ENCODE measurements at regions not wholly inside any gene's neighbourhood (a gene's known extent, or its start where the extent isn't known, plus 50 kb on each side); places are given as distances from the start of the nearest gene placed in this dataset.

GRCh38 chr13:88153353-88153752, 482.2 kb downstream of the SLITRK5 start:
- TF ChIP-seq EZH2phosphoT487 (IDR thresholded peaks at IDR 0.05; ENCODE audit: low read depth, severe bottlenecking, unreplicated experiment): no peak
- TF ChIP-seq CTCF (IDR thresholded peaks at IDR 0.05; ENCODE audit: poor library complexity): no peak
- no peak for TF ChIP-seq EZH2 (IDR thresholded peaks at IDR 0.05; ENCODE audit: borderline replicate concordance)
